Inflammatory macrophage treated with lipopolysaccharide for 1 hour (primary cell): ENCODE measurements at regions not wholly inside any gene's neighbourhood (a gene's known extent, or its start where the extent isn't known, plus 50 kb on each side); places are given as distances from the start of the nearest gene placed in this dataset.
"Not testable (repeated sequence)": the region's sequence is repeated elsewhere in the genome, so short reads cannot be mapped to it uniquely, and the experiment has no call there.

Source experiments
- DNase-seq, 2 donors: peaks; one replicate each; pipeline ENCODE4 v3.0.0-alpha.2; 2020 to 2022

- no peak for DNase-seq
Observed at GRCh38 chr12:131561891-131562684, 148.8 kb upstream of the SFSWAP start.

- DNase-seq: not testable (repeated sequence)
Observed at GRCh38 chr12:131564138-131564727, 146.7 kb upstream of the SFSWAP start.

- no peak for DNase-seq
Observed at GRCh38 chr12:131564845-131565244, 146.0 kb upstream of the SFSWAP start.

GRCh38 chr12:131565267-131566015, 145.4 kb upstream of the SFSWAP start:
- no peak for DNase-seq

GRCh38 chr12:131568336-131568735, 142.6 kb upstream of the SFSWAP start:
- DNase-seq: no peak

GRCh38 chr12:131570596-131570995, 140.3 kb upstream of the SFSWAP start:
- no peak for DNase-seq

GRCh38 chr12:131571827-131572226, 139.1 kb upstream of the SFSWAP start:
- DNase-seq: no peak

GRCh38 chr12:131572626-131573025, 138.3 kb upstream of the SFSWAP start:
- DNase-seq: no peak

- DNase-seq: no peak
Observed at GRCh38 chr12:131573631-131574394, 137.1 kb upstream of the SFSWAP start.

- no peak for DNase-seq
Observed at GRCh38 chr12:131574395-131574771, 136.5 kb upstream of the SFSWAP start.

GRCh38 chr12:131575371-131575770, 135.5 kb upstream of the SFSWAP start:
- no peak for DNase-seq

- peak in 1 of 2 donors; percentile 10 for DNase-seq
Observed at GRCh38 chr12:131576734-131577133, 134.2 kb upstream of the SFSWAP start.

GRCh38 chr12:131577766-131578165, 133.1 kb upstream of the SFSWAP start:
- no peak for DNase-seq

- no peak for DNase-seq
Observed at GRCh38 chr12:131578828-131579470, 131.9 kb upstream of the SFSWAP start.

GRCh38 chr12:131583090-131583712, 127.7 kb upstream of the SFSWAP start:
- DNase-seq: no peak

- no peak for DNase-seq
Observed at GRCh38 chr12:131586269-131586668, 124.6 kb upstream of the SFSWAP start.

GRCh38 chr12:131586761-131587160, 124.1 kb upstream of the SFSWAP start:
- no peak for DNase-seq

GRCh38 chr12:131587565-131587964, 123.3 kb upstream of the SFSWAP start:
- DNase-seq: no peak

GRCh38 chr12:131589221-131589897, 121.5 kb upstream of the SFSWAP start:
- DNase-seq: peak; percentile 35 to 64

GRCh38 chr12:131589966-131590365, 120.9 kb upstream of the SFSWAP start:
- DNase-seq: no peak

GRCh38 chr12:131591136-131591535, 119.8 kb upstream of the SFSWAP start:
- DNase-seq: no peak
